Stomach (tissue), 8 donors: ENCODE measurements at regions not wholly inside any gene's neighbourhood (a gene's known extent, or its start where the extent isn't known, plus 50 kb on each side); places are given as distances from the start of the nearest gene placed in this dataset.

ENCODE experiments used
- DNase-seq, 2 donors: peaks; one replicate each; pipeline versions ENCODE4 v3.0.0 to v3.0.0-alpha.2; 2013 to 2019
- H3K27ac ChIP-seq, 5 donors: fragments of 200-600 bp in 4 of 5; sonication (generic) in 4 of 5; one replicate each; pipeline ENCODE4 v1.5.1; 2013 to 2019; ENCODE audit warnings: mild to moderate bottlenecking in 1 of 5, moderate library complexity in 1 of 5
- H3K27me3 ChIP-seq, 3 donors: fragments of 200-600 bp; sonication (generic); one replicate each; pipeline ENCODE4 v1.5.1; 2017 to 2019; ENCODE audit warnings: mixed run types in 1 of 3
- H3K36me3 ChIP-seq, 4 donors: fragments of 200-600 bp; sonication (generic); 1 replicate in 3 of 4; 2 replicates in 1 of 4; pipeline ENCODE4 v1.5.1; 2016 to 2019
- H3K4me1 ChIP-seq, 4 donors: fragments of 200-600 bp; sonication (generic); one replicate each; pipeline ENCODE4 v1.5.1; 2016 to 2019
- H3K4me3 ChIP-seq, 4 donors: fragments of 200-600 bp; sonication (generic) in 3 of 4; one replicate each; pipeline ENCODE4 v1.5.1; 2016 to 2019; ENCODE audit warnings: mild to moderate bottlenecking in 1 of 4
- H3K9me3 ChIP-seq, 4 donors: fragments of 200-600 bp; sonication (generic); one replicate each; pipeline ENCODE4 v1.5.1; 2016 to 2019
- EP300 ChIP-seq: sonication (generic); formaldehyde crosslinking; IDR thresholded peaks from one replicate; pipeline ENCODE4 v1.6.1; 2017; ENCODE audit warnings: antibody characterized with exemption
- POLR2A ChIP-seq, 4 donors: fragments of 450-650 bp; IDR thresholded peaks; one replicate each; pipeline ENCODE4 v1.6.1; 2016; ENCODE audit warnings: antibody characterized with exemption in 4 of 4, control low read depth in 2 of 4, mild to moderate bottlenecking in 1 of 4, moderate library complexity in 1 of 4
- POLR2AphosphoS5 ChIP-seq, 3 donors: sonication (generic); formaldehyde crosslinking; IDR thresholded peaks; one replicate each; pipeline ENCODE4 v1.6.1; 2016; ENCODE audit warnings: antibody characterized with exemption in 3 of 3
- WGBS, 5 donors: extraction: QIAGEN DNeasy Blood & Tissue Kit in 3 of 5; methylation state at CpG; one replicate each; pipeline versions ENCODE4 v1.1.5 to v1.1.7; 2013 to 2018; 5-methylcytosine and 5-hydroxymethylcytosine counted together
- intact Hi-C: fragments of 100-400 bp; cut with DNase I; formaldehyde crosslinking; loops from one replicate; pipeline ENCODE4 v1.15.1; 2023; ENCODE audit warnings: low total_unique reads
- TF ChIP-seq, protein P1 (sequence below), 7 experiments: fragments of 450-650 bp in 4 of 7; fragments of 200-600 bp in 3 of 7; sonication (generic) in 3 of 7; IDR thresholded peaks; one replicate each; pipeline ENCODE4 v1.5.1; 2016 to 2019; ENCODE audit warnings: antibody characterized with exemption in 7 of 7, control low read depth in 2 of 7, mild to moderate bottlenecking in 1 of 7
- donor health status: healthy with polysubstance abuse.
- donor health status: Bipolar disorder and iron deficiency.
- donor health status: healthy.

DNA sequence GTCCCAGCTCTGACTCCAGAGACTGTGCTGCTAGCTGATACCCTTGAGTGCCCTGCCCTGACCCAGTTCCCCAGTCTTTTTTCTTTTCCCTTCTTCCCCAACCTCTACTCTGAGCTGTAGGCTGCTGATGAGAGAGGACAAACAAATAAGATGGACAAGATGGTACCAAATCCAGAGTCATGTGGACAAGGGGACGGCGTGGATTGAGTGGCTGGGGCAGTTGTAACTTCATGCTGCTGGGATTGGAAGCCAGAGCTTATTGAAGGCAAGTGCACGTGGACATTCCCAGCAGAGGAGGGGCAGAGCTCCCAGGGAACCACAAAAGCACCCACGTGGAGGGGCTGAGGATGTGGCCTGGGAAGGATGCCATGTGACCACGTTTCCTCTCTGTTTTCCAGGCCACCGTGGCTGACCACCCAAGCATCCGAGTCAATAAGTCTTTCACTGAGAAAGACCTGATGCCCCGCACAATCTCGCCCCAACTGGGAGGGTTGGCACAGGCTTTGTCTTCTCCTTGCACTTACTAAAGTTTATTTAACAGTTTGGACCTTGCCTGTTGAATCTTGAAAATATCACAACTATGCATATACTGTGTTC lies 323.3 kb upstream of the ZNF507 start:
- TF ChIP-seq EP300 (no peak), POLR2A (IDR thresholded peaks at IDR 0.05) (no peak)
- intact Hi-C loops, result no loop called here
- Histone ChIP-seq H3K27me3 (peaks cover 0 to 13% (median 0%) of the 10 kb centered on the region in 3 donors), H3K36me3 (no peaks in the 10 kb centered on the region), H3K4me3 (no peak overlapping the region), H3K4me1 (no peaks in the 10 kb centered on the region), H3K9me3 (peaks cover 0 to 4% (median 0%) of the 10 kb centered on the region in 4 donors), H3K27ac (no peak overlapping the region)
- peak in 1 of 2 donors; percentile 24 for DNase-seq
- 50 to 70% (median 65%) methylated on average over 9 of the region's 9 CpGs for WGBS, 5 donors

- peaks cover 0 to 4% (median 0%) of the 10 kb centered on the region in 4 donors for H3K9me3 ChIP-seq
- no peak overlapping the region for H3K4me3 ChIP-seq
- TF ChIP-seq, protein P1, sequence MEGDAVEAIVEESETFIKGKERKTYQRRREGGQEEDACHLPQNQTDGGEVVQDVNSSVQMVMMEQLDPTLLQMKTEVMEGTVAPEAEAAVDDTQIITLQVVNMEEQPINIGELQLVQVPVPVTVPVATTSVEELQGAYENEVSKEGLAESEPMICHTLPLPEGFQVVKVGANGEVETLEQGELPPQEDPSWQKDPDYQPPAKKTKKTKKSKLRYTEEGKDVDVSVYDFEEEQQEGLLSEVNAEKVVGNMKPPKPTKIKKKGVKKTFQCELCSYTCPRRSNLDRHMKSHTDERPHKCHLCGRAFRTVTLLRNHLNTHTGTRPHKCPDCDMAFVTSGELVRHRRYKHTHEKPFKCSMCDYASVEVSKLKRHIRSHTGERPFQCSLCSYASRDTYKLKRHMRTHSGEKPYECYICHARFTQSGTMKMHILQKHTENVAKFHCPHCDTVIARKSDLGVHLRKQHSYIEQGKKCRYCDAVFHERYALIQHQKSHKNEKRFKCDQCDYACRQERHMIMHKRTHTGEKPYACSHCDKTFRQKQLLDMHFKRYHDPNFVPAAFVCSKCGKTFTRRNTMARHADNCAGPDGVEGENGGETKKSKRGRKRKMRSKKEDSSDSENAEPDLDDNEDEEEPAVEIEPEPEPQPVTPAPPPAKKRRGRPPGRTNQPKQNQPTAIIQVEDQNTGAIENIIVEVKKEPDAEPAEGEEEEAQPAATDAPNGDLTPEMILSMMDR (IDR thresholded peaks at IDR 0.05), result no peak
- peaks cover 0 to 13% (median 0%) of the 10 kb centered on the region in 3 donors for H3K27me3 ChIP-seq
- no peaks in the 10 kb centered on the region for H3K4me1 ChIP-seq
- 30 to 46% (median 39%) methylated on average over 29 of the region's 29 CpGs for WGBS, 5 donors
- intact Hi-C loops, result no loop called here
- H3K27ac ChIP-seq, result no peak overlapping the region
- DNase-seq, result peak in 1 of 2 donors; percentile 33
- H3K36me3 ChIP-seq, result no peaks in the 10 kb centered on the region
Measured at GRCh38 chr19:32022731-32023563, 322.5 kb upstream of the ZNF507 start.

- Histone ChIP-seq H3K4me1 (no peaks in the 10 kb centered on the region), H3K4me3 (no peak overlapping the region), H3K36me3 (no peaks in the 10 kb centered on the region), H3K9me3 (peaks cover 0 to 4% (median 0%) of the 10 kb centered on the region in 4 donors), H3K27ac (no peak overlapping the region), H3K27me3 (peaks cover 0 to 13% (median 0%) of the 10 kb centered on the region in 3 donors)
- 33 to 48% (median 40%) methylated on average over 5 to 6 of the region's 6 CpGs for WGBS, 5 donors
- DNase-seq, result peak in 1 of 2 donors; percentile 35
- TF ChIP-seq EP300 (no peak), POLR2AphosphoS5 (IDR thresholded peaks at IDR 0.05) (no peak), POLR2A (IDR thresholded peaks at IDR 0.05) (no peak)
- TF ChIP-seq, protein P1 (IDR thresholded peaks at IDR 0.05), result no peak
- intact Hi-C loops, result no loop called here
Measured at GRCh38 chr19:32023564-32023832, 321.9 kb upstream of the ZNF507 start.

- Histone ChIP-seq H3K4me1 (no peaks in the 10 kb centered on the region), H3K27ac (no peak overlapping the region), H3K27me3 (peaks cover 0 to 9% (median 0%) of the 10 kb centered on the region in 3 donors), H3K9me3 (no peaks in the 10 kb centered on the region), H3K4me3 (no peak overlapping the region), H3K36me3 (no peaks in the 10 kb centered on the region)
- DNase-seq, result no peak
- 73 to 81% (median 77%) methylated on average over 6 of the region's 6 CpGs for WGBS, 5 donors
- intact Hi-C loops, result no loop called here
- TF ChIP-seq POLR2AphosphoS5 (IDR thresholded peaks at IDR 0.05), result no peak
Measured at GRCh38 chr19:32029235-32029634, 316.2 kb upstream of the ZNF507 start.

GRCh38 chr19:32032561-32032960 lies 312.8 kb upstream of the ZNF507 start:
- 56 to 72% (median 67%) methylated on average over 4 of the region's 4 CpGs for WGBS, 5 donors
- TF ChIP-seq, protein P1 (IDR thresholded peaks at IDR 0.05), result no peak
- TF ChIP-seq POLR2A (IDR thresholded peaks at IDR 0.05) (no peak), POLR2AphosphoS5 (IDR thresholded peaks at IDR 0.05) (no peak), EP300 (no peak)
- H3K36me3 ChIP-seq, result no peaks in the 10 kb centered on the region
- intact Hi-C loops, result no loop called here
- H3K4me1 ChIP-seq, result no peaks in the 10 kb centered on the region
- H3K27me3 ChIP-seq, result peaks cover 0 to 15% (median 0%) of the 10 kb centered on the region in 3 donors
- H3K27ac ChIP-seq, result no peak overlapping the region
- no peak for DNase-seq
- H3K9me3 ChIP-seq, result no peaks in the 10 kb centered on the region
- H3K4me3 ChIP-seq, result no peak overlapping the region
